Left ventricle myocardium inferior (tissue), 1 donor: ENCODE measurements at regions not wholly inside any gene's neighbourhood (a gene's known extent, or its start where the extent isn't known, plus 50 kb on each side); places are given as distances from the start of the nearest gene placed in this dataset.

Experiments used
- DNase-seq: peaks from one replicate; pipeline ENCODE4 v3.0.0-alpha.2; 2020
- H3K27ac ChIP-seq: fragments of 200-600 bp; replicated peaks from 2 replicates; pipeline ENCODE4 v1.8.0; 2021
- H3K27me3 ChIP-seq: fragments of 200-600 bp; 2 replicates; pipeline ENCODE4 v1.8.0; 2021; ENCODE audit warnings: low read depth
- H3K36me3 ChIP-seq: fragments of 200-600 bp; 2 replicates; pipeline ENCODE4 v1.8.0; 2021
- H3K4me1 ChIP-seq: fragments of 200-600 bp; 2 replicates; pipeline ENCODE4 v1.8.0; 2021
- H3K4me3 ChIP-seq: fragments of 200-600 bp; 2 replicates; pipeline ENCODE4 v1.8.0; 2021; ENCODE audit warnings: mild to moderate bottlenecking, moderate library complexity
- H3K9me3 ChIP-seq: fragments of 200-600 bp; replicated peaks from 2 replicates; pipeline ENCODE4 v1.8.0; 2021
- intact Hi-C: fragments of 100-400 bp; cut with micrococcal nuclease; formaldehyde crosslinking; loops from one replicate; pipeline ENCODE4 v1.11.0; 2022
- TF ChIP-seq, protein P1 (sequence below): fragments of 200-600 bp; IDR thresholded peaks from 2 replicates; pipeline ENCODE4 v1.8.0; 2021; ENCODE audit warnings: antibody characterized with exemption, mild to moderate bottlenecking, borderline replicate concordance
- donor health status: DM: no; HTN: yes; CAD: no; lungs with severe emphysema.

DNA sequence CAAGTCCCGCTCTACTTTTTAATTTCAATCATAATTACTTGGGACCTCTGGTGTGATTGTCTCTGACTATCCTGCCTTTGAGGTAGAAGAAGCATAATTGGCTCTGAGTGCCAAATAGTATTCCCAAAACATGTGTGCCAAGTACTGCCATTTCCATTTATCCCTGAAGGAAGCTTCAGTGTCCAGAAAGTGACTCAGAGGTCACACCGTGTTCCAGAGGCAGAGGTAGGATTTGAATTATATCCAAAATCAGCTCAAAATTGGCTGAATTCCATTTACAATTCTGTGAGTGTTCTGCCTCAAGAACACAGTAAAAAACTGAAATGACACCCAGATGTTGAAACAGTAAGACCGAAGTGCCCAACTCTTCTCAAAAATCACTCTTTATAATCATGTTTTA lies 255.3 kb downstream of the RSL24D1 start:
- Histone ChIP-seq H3K27me3 (no peaks in the 10 kb centered on the region), H3K36me3 (no peaks in the 10 kb centered on the region), H3K4me3 (no peak overlapping the region), H3K27ac (no peak overlapping the region), H3K9me3 (peaks cover 10% of the 10 kb centered on the region), H3K4me1 (no peaks in the 10 kb centered on the region)
- intact Hi-C loops: no loop called here
- DNase-seq: no peak
- TF ChIP-seq, protein P1, sequence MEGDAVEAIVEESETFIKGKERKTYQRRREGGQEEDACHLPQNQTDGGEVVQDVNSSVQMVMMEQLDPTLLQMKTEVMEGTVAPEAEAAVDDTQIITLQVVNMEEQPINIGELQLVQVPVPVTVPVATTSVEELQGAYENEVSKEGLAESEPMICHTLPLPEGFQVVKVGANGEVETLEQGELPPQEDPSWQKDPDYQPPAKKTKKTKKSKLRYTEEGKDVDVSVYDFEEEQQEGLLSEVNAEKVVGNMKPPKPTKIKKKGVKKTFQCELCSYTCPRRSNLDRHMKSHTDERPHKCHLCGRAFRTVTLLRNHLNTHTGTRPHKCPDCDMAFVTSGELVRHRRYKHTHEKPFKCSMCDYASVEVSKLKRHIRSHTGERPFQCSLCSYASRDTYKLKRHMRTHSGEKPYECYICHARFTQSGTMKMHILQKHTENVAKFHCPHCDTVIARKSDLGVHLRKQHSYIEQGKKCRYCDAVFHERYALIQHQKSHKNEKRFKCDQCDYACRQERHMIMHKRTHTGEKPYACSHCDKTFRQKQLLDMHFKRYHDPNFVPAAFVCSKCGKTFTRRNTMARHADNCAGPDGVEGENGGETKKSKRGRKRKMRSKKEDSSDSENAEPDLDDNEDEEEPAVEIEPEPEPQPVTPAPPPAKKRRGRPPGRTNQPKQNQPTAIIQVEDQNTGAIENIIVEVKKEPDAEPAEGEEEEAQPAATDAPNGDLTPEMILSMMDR: no peak

DNA sequence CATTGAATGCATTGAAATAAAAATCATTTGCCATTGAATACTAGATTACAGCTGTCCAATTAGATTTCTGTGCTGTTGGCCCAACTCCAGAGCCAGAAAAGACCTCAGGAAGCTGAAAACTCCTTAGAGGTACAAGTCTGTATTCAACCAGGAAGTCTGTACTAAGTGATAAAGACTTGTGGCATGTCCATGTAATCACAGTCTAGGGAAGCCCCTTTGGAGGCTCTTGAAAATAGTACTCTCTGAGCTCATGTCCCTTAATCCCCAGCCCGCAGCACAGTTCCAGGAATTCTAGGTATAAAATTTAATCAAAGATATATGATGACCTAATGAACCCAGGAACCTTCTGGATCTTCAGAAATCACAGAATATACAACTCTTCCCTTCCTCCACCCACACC lies 279.4 kb downstream of the RSL24D1 start:
- no peaks in the 10 kb centered on the region for H3K27me3 ChIP-seq
- H3K36me3 ChIP-seq: no peaks in the 10 kb centered on the region
- peaks cover 31% of the 10 kb centered on the region for H3K9me3 ChIP-seq
- no peak for DNase-seq
- no peak overlapping the region for H3K27ac ChIP-seq
- TF ChIP-seq, protein P1: no peak
- H3K4me1 ChIP-seq: no peaks in the 10 kb centered on the region
- H3K4me3 ChIP-seq: no peak overlapping the region
- intact Hi-C loops: no loop called here

DNA sequence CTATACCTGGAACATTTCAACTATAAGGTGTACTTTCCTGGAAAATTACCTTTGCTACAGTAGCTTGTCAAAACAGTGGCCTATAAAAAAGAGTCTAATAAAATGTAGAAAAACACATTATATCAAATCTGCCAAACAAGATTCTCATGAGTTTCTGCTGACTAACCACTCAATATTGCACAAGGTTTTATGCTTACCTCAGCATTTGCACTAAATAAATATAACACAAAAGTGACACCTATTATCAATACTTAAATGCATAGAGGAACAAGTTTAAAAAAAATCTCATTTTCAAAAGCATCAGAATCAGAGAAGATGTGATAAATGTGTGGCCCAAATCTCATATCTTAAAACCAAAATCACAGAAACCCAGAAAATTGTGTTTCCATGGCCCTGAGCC lies 281.4 kb downstream of the RSL24D1 start:
- TF ChIP-seq, protein P1: no peak
- Histone ChIP-seq H3K4me3 (no peak overlapping the region), H3K4me1 (no peaks in the 10 kb centered on the region), H3K27me3 (no peaks in the 10 kb centered on the region), H3K27ac (no peak overlapping the region), H3K9me3 (peaks cover 28% of the 10 kb centered on the region), H3K36me3 (no peaks in the 10 kb centered on the region)
- intact Hi-C loops: no loop called here
- DNase-seq: no peak

DNA sequence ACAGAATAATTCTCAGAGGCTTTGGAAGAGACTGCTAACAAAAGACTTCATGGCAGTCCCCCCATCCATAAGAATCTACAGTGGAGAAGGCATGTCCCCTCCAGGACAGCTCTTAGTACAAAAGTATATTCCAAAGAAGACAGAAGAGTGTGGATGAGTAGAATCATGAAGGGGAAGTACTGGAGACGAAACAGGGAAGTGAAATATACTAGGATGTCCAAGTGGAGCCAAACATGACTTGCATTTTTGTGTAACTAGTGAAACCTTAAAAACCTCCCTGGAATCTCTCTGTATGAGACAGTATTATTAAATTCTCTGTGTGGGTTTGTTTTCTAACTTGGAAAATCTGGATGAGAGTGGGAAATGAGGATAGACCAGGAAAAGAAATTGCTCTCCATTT lies 312.4 kb downstream of the RSL24D1 start:
- H3K27me3 ChIP-seq: no peaks in the 10 kb centered on the region
- H3K4me1 ChIP-seq: no peaks in the 10 kb centered on the region
- no peaks in the 10 kb centered on the region for H3K36me3 ChIP-seq
- H3K4me3 ChIP-seq: no peak overlapping the region
- peaks cover 21% of the 10 kb centered on the region for H3K9me3 ChIP-seq
- TF ChIP-seq, protein P1: no peak
- intact Hi-C loops: no loop called here
- no peak overlapping the region for H3K27ac ChIP-seq
- DNase-seq: no peak

DNA sequence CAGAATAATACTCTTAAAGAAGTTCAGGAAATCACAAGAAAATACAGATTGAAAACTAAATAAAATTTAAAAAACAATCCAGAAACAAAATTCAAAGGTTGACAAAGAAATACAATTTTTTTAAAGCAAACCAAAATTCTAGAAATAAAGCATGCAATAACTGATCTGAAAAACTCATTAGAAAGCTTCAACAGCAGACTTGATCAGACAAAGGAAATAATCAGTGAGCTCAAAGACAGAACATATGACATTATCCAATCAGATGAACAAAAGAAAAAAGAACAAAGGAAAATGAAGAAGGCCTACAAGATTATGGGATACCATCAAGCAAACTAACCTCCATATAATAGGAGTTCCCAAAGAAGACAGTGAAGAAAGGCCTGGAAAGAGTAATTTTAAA lies 336.8 kb downstream of the RSL24D1 start:
- TF ChIP-seq, protein P1: no peak
- H3K36me3 ChIP-seq: no peaks in the 10 kb centered on the region
- H3K4me3 ChIP-seq: no peak overlapping the region
- intact Hi-C loops: no loop called here
- no peak overlapping the region for H3K27ac ChIP-seq
- H3K27me3 ChIP-seq: no peaks in the 10 kb centered on the region
- no peaks in the 10 kb centered on the region for H3K4me1 ChIP-seq
- peaks cover 48% of the 10 kb centered on the region for H3K9me3 ChIP-seq
- no peak for DNase-seq

DNA sequence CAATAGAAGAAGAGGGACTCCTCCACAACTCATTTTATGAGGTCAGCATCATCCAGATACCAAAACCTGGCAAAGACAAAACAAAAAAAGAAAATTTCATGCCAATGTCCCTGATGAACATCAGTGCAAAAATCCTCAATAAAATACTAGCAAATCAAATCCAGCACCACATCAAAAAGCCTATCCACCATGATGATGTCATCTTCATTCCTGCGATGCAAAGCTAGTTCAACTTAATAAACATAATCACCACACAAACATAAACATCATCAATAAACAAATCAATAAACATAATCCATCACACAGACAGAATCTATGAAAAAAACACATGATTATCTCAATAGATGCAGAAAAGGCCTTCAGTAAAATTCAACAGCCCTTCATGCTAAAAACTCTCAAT lies 342.1 kb downstream of the RSL24D1 start:
- Histone ChIP-seq H3K9me3 (peaks cover 39% of the 10 kb centered on the region), H3K4me3 (no peak overlapping the region), H3K27ac (no peak overlapping the region), H3K4me1 (no peaks in the 10 kb centered on the region), H3K27me3 (no peaks in the 10 kb centered on the region), H3K36me3 (no peaks in the 10 kb centered on the region)
- intact Hi-C loops: no loop called here
- DNase-seq: no peak
- TF ChIP-seq, protein P1: no peak
